Cardiac septum (tissue), 1 donor: ENCODE measurements at regions not wholly inside any gene's neighbourhood (a gene's known extent, or its start where the extent isn't known, plus 50 kb on each side); places are given as distances from the start of the nearest gene placed in this dataset.
A peak's percentile ranks its signal among the peaks of the same experiment; 100 is the strongest.

Experiments used
- DNase-seq: peaks from one replicate; pipeline ENCODE4 v3.0.0-alpha.2; 2020; ENCODE audit warnings: low spot score
- intact Hi-C: fragments of 100-400 bp; cut with DNase I; formaldehyde crosslinking; loops from one replicate; pipeline ENCODE4 v1.14.0; 2022
- donor health status: DM: no; HTN: no; CAD: no.

DNA sequence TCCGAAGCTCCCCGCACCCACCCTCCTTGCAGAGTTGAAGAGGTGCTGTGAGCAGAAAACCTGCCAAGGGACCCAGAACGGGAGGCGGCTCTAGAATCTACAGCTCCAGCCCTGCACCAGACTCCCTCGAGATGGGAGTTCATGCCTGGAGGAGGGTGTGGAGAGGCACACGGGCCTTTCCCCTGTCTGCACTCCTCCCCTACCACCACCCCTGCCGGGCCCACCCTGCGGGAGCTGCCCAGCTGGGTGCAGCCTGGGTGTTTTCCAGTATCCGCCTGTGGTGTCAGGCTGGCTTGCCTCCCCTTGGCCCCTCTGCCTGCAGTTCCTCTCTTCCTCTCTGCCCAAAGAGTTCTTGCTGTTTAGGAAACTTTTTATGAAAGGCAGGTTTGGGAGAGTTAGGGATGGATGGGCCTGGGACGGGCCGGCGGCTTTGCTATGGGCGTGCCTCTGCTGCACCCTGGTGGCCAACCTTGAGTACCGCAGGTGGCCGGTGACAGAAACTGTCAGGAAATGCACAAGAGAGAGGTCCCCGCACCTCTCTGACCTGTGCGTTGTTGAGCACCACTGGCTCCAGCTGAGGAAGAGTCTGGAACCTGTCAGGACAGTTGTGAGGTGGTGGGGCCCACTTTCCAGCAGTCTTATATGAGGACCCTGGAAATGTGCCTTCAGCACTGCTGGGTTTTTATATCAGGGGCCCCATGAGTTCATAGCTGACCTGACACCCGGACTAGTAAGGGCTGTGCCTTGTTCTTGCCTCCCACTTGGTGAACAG is 354.1 kb downstream of the SEC14L1 start:
- peak; percentile 90 for DNase-seq
- intact Hi-C loops, result loop anchor here (1.0 to 10.0 kb wide), 4 partner anchors 65 to 400 kb away; no protein-coding TSS in a partner anchor

GRCh38 chr17:77495575-77495974 is 354.8 kb downstream of the SEC14L1 start:
- intact Hi-C loops, result loop anchor here (10.0 kb wide), 1 partner anchor 401 kb away; no protein-coding TSS in a partner anchor
- DNase-seq, result peak; percentile 50

DNA sequence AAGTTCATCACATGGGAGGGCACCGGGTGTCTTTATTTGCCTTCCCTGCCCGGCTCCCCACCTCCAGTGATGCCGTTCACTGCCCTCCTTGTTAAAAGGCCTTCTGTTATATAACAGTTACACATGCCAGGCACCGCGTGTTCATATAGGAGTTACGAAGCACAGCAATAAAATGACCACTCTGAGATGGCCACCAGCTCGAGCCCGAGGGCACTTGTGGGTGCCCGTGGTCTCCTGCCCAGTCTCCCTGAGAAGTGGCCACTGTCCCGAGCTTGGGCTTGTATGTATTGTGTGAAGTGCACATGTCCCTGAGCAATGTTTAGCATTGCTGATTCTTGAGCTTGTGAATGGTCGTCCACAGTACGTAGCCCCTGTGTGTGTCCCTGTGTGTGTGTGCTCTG is 355.6 kb downstream of the SEC14L1 start:
- peak; percentile 31 for DNase-seq
- intact Hi-C loops, result loop anchor here (10.0 kb wide), 1 partner anchor 402 kb away; no protein-coding TSS in a partner anchor

DNA sequence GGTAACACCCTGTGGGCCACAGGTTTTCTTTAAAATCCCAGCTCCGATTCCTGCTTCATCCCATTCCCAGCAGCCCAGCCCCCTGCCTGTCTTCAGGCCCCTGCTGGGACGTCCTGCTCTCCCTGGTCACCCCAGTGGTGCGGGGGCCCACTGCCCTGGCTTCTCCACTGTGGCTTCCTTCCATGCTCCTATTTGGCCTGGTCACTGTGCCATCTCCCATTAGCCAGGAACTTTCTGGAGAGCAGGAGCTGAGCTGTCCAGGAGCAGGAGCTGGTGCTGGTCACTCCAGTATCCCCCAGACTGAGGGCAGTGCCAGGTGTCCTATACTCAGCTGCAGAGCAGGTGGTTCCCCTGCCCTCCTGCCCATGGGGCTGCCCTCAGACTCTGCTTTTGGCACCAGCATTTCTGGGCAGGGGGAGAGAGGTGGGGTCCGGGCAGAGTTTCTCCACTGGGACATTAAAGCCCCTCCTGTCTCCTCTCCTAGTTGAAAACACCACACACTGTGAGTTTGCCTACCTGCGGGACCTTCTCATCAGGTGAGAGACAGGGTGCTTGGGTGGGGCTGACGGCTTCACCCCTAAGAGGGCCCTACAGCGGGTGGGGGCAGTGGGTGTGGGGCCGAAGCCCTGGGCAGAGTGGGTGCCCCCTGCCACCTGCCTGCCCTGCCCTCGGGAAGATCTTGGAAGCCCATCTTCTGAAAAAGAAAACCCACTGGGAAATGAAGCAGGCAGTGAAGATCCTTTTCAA is 356.2 kb downstream of the SEC14L1 start:
- intact Hi-C loops, result loop anchor here (10.0 kb wide), 1 partner anchor 402 kb away; no protein-coding TSS in a partner anchor
- peak; percentile 68 for DNase-seq

GRCh38 chr17:77497578-77497934 is 356.8 kb downstream of the SEC14L1 start:
- peak; percentile 41 for DNase-seq
- intact Hi-C loops, result loop anchor here (10.0 kb wide), 1 partner anchor 403 kb away; no protein-coding TSS in a partner anchor

GRCh38 chr17:77498091-77498741 is 357.4 kb downstream of the SEC14L1 start:
- intact Hi-C loops, result loop anchor here (10.0 kb wide), 1 partner anchor 403 kb away; no protein-coding TSS in a partner anchor
- peak; percentile 39 for DNase-seq

- peak; percentile 43 for DNase-seq
- intact Hi-C loops, result loop anchor here (10.0 kb wide), 1 partner anchor 404 kb away; no protein-coding TSS in a partner anchor
These were observed 358.3 kb downstream of the SEC14L1 start for GRCh38 chr17:77498791-77499698.

- intact Hi-C loops, result loop anchor here (10.0 kb wide), 1 partner anchor 405 kb away; no protein-coding TSS in a partner anchor
- peak; percentile 54 for DNase-seq
These were observed 359.1 kb downstream of the SEC14L1 start for GRCh38 chr17:77499699-77500435.

GRCh38 chr17:77501101-77501566 is 360.4 kb downstream of the SEC14L1 start:
- peak; percentile 22 for DNase-seq
- intact Hi-C loops, result no loop called here

DNA sequence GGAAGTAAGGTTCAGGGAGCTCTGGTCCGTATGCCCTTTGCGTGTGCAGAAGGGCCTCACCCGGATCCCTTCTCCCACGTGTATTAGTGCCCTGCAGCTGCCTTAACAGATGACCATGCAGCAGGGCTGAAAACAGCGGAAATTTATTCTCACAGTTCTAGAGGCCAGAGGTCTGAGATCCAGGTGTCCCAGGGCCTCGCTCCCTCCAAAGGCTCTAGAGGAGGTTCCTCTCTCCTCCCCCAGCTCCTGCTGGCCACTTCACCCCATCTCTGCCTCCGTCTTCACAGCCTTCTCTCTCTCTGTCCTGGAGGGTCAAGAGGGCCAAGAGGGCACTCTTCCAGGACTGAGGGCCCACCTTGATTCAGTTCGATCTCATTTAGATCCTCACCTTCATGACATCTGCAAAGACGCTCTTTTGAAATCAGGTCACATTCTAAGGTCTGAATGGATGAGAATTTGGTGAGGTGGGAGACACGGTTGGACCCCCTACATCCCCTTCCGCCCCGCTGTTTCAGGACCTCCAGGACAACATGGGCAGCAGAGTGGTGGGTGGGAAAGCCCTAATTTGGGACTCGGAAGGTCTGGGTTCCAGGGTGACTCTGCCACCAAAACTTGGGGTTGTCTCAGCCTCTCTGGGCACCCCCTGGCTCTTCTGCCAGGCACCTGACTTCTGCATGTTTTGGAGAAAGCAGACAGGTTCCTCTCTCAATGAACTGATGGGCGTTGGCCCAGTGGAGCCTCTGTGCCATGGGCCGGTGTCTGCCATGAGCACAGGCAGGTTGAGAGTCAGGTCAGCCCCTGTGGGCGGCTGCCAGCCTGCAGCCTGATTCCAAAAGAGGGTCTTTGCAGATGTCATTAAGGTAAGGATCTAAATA is 361.2 kb downstream of the SEC14L1 start:
- DNase-seq, result peak; percentile 63
- intact Hi-C loops, result no loop called here

DNA sequence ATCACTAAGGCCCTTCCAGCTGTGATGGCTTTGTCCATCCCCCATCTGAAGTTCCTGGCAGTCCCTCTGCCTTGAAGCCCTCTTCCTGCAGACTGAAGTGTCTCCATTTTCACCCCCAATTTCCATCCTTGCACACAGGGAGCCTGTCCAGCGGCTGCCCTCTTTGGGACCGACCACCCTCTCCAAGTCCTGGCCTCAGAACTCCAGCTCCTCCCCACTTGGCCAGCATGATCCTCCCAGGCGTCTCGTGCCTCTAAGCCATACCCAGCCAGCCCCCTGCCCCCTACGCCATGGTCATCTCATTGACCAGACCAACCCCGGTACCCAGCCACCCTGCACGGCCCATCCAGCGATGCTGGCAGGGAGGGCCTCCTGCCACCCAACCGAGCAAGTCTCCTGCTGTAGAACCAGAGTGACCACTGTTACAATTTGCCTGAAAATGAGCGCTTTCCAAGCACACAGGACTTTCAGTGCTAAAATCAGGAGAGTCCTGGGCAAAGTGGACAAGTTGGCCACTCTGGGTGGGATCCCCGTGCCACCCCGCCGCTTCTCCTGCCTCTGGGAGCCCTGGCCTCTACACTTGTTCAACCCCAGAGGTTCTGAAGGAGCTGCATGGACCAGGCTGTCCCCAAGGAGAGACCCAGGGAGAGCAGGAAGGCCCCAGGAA is 362.0 kb downstream of the SEC14L1 start:
- intact Hi-C loops, result no loop called here
- DNase-seq, result peak; percentile 74

- intact Hi-C loops, result no loop called here
These were observed 362.5 kb downstream of the SEC14L1 start for GRCh38 chr17:77503293-77503655.

GRCh38 chr17:77503916-77504651 is 363.3 kb downstream of the SEC14L1 start:
- peak; percentile 56 for DNase-seq
- intact Hi-C loops, result no loop called here

More at GRCh38 chr17:77503293-77503655, 362.5 kb downstream of the SEC14L1 start:
- no peak for DNase-seq

GRCh38 chr17:77504652-77505155 is 363.9 kb downstream of the SEC14L1 start:
- intact Hi-C loops, result no loop called here
- DNase-seq, result peak; percentile 10

DNA sequence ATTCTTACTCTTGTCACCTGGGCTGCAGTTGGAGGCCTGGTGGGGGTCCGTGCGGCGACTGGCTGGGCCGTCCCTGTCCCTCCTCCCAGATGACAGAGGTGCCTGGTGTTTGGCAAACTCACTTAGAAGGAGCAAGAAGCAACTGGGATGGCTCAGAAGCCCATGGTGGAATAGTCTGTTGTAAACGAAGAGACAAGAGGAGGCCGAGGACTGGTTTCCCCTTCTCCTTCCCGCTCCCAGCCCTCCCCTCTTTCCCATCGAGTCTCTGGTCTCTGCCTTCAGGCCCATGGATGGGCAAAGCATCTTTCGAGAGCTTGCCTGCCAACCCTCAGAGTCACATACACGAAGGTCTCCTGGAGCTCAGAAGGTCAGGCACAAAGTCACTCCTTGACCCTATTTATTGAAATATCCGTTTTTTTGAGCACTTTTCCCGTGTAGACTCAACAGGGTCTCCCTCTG is 364.4 kb downstream of the SEC14L1 start:
- peak; percentile 27 for DNase-seq
- intact Hi-C loops, result no loop called here
